Upper lobe of right lung (tissue), 1 donor: ENCODE measurements at regions not wholly inside any gene's neighbourhood (a gene's known extent, or its start where the extent isn't known, plus 50 kb on each side); places are given as distances from the start of the nearest gene placed in this dataset.

Experiments used
- ATAC-seq: fragments of 200-7000 bp; cut with Tn5 transposase; one replicate; pipeline ENCODE4 v1.9.1; 2020; ENCODE audit warnings: mild to moderate bottlenecking, moderate library complexity
- DNase-seq: peaks from one replicate; pipeline ENCODE4 v3.0.0-alpha.2; 2020
- H3K27ac ChIP-seq: fragments of 200-600 bp; one replicate; pipeline ENCODE4 v1.8.0; 2022
- H3K27me3 ChIP-seq: fragments of 200-600 bp; one replicate; pipeline ENCODE4 v1.8.0; 2022; ENCODE audit warnings: mild to moderate bottlenecking
- H3K36me3 ChIP-seq: fragments of 200-600 bp; one replicate; pipeline ENCODE4 v1.8.0; 2022
- H3K4me1 ChIP-seq: fragments of 200-600 bp; one replicate; pipeline ENCODE4 v1.8.0; 2022
- H3K4me3 ChIP-seq: fragments of 200-600 bp; one replicate; pipeline ENCODE4 v1.8.0; 2022; ENCODE audit warnings: mild to moderate bottlenecking
- H3K9me3 ChIP-seq: fragments of 200-600 bp; one replicate; pipeline ENCODE4 v1.8.0; 2022
- intact Hi-C: fragments of 100-400 bp; cut with DNase I; formaldehyde crosslinking; loops from one replicate; pipeline ENCODE4 v1.11.0; 2022
- TF ChIP-seq, protein P1 (sequence below): fragments of 200-600 bp; IDR thresholded peaks from one replicate; pipeline ENCODE4 v1.8.0; 2022; ENCODE audit warnings: antibody characterized with exemption
- donor health status: DM: no; HTN: yes; CAD: no; lungs with severe emphysema.

DNA sequence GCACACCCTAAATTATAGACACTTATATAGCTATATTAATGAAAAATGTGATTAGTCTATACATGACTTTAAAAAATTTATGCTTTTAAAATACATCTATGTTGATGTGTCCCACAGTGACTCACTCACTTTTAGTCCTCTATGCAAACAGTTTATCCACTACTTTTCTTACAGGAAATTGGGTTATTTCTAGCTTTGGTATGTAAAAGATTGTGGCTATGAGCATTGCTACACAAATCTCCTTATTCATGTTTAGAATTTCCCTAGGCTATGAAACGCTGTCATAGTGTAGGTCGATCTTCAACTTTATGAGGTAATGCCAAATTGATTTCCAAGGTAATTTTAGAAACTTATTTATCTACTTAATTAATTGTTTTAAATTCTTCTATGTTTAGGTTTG lies 687.4 kb downstream of the PRR16 start:
- no peak overlapping the region for H3K4me3 ChIP-seq
- no peaks in the 10 kb centered on the region for H3K9me3 ChIP-seq
- no peak overlapping the region for H3K27ac ChIP-seq
- TF ChIP-seq, protein P1, sequence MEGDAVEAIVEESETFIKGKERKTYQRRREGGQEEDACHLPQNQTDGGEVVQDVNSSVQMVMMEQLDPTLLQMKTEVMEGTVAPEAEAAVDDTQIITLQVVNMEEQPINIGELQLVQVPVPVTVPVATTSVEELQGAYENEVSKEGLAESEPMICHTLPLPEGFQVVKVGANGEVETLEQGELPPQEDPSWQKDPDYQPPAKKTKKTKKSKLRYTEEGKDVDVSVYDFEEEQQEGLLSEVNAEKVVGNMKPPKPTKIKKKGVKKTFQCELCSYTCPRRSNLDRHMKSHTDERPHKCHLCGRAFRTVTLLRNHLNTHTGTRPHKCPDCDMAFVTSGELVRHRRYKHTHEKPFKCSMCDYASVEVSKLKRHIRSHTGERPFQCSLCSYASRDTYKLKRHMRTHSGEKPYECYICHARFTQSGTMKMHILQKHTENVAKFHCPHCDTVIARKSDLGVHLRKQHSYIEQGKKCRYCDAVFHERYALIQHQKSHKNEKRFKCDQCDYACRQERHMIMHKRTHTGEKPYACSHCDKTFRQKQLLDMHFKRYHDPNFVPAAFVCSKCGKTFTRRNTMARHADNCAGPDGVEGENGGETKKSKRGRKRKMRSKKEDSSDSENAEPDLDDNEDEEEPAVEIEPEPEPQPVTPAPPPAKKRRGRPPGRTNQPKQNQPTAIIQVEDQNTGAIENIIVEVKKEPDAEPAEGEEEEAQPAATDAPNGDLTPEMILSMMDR, result no peak
- no peaks in the 10 kb centered on the region for H3K36me3 ChIP-seq
- ATAC-seq (no peak), DNase-seq (no peak)
- no peaks in the 10 kb centered on the region for H3K27me3 ChIP-seq
- intact Hi-C loops, result no loop called here
- H3K4me1 ChIP-seq, result no peaks in the 10 kb centered on the region

GRCh38 chr5:121152411-121152810 lies 688.3 kb downstream of the PRR16 start:
- no peak for ATAC-seq
- no peak for DNase-seq
- Histone ChIP-seq H3K4me3 (no peak overlapping the region), H3K9me3 (no peaks in the 10 kb centered on the region), H3K27ac (no peak overlapping the region), H3K36me3 (no peaks in the 10 kb centered on the region), H3K4me1 (no peaks in the 10 kb centered on the region), H3K27me3 (no peaks in the 10 kb centered on the region)
- TF ChIP-seq, protein P1, result no peak
- intact Hi-C loops, result no loop called here

- H3K27me3 ChIP-seq, result no peaks in the 10 kb centered on the region
- no peak for ATAC-seq
- H3K36me3 ChIP-seq, result no peaks in the 10 kb centered on the region
- H3K4me1 ChIP-seq, result no peaks in the 10 kb centered on the region
- no peak overlapping the region for H3K27ac ChIP-seq
- intact Hi-C loops, result no loop called here
- DNase-seq, result no peak
- TF ChIP-seq, protein P1, result no peak
- H3K4me3 ChIP-seq, result no peak overlapping the region
- no peaks in the 10 kb centered on the region for H3K9me3 ChIP-seq
These were observed 692.5 kb downstream of the PRR16 start for GRCh38 chr5:121156565-121156964.

DNA sequence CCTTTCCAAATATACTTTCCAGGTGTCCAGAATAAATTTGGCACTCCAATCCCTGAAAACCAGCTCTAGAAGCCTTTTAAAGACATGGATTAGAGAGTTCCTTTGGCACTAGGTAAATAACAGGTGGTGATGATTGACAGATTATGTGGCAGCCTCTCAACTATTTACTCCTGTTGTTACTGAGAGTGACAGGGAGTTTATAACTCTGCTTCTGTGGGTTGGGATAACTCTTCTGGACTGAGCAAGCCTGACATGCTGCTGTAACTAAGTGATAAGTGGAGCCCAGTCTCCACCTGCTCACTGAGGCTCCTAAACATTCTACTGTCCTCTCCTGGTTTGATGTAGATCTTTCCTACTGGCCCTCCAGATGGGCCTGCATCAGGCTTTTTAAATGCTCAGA lies 693.2 kb upstream of the FTMT start:
- TF ChIP-seq, protein P1, result no peak
- DNase-seq (no peak), ATAC-seq (no peak)

GRCh38 chr5:121160591-121160990 lies 691.1 kb upstream of the FTMT start:
- no peak for ATAC-seq
- no peak for DNase-seq
- Histone ChIP-seq H3K4me1 (no peaks in the 10 kb centered on the region), H3K4me3 (no peak overlapping the region), H3K27me3 (no peaks in the 10 kb centered on the region), H3K36me3 (no peaks in the 10 kb centered on the region), H3K9me3 (no peaks in the 10 kb centered on the region), H3K27ac (no peak overlapping the region)
- TF ChIP-seq, protein P1, result no peak
- intact Hi-C loops, result no loop called here

More for the DNA sequence above, 693.2 kb upstream of the FTMT start:
- Histone ChIP-seq H3K4me3 (no peak overlapping the region), H3K27ac (no peak overlapping the region), H3K4me1 (no peaks in the 10 kb centered on the region), H3K27me3 (no peaks in the 10 kb centered on the region), H3K9me3 (no peaks in the 10 kb centered on the region), H3K36me3 (no peaks in the 10 kb centered on the region)
- intact Hi-C loops, result no loop called here

GRCh38 chr5:121164632-121165031 lies 687.0 kb upstream of the FTMT start:
- Histone ChIP-seq H3K36me3 (no peaks in the 10 kb centered on the region), H3K9me3 (no peaks in the 10 kb centered on the region), H3K4me3 (no peak overlapping the region), H3K27me3 (no peaks in the 10 kb centered on the region), H3K27ac (no peak overlapping the region), H3K4me1 (no peaks in the 10 kb centered on the region)
- intact Hi-C loops, result no loop called here
- no peak for ATAC-seq
- DNase-seq, result no peak
- TF ChIP-seq, protein P1, result no peak
